CD4-positive, CD25-positive, alpha-beta regulatory T cell (primary cell): ENCODE measurements at regions not wholly inside any gene's neighbourhood (a gene's known extent, or its start where the extent isn't known, plus 50 kb on each side); places are given as distances from the start of the nearest gene placed in this dataset.

Experiments
- ATAC-seq, 2 donors: fragments of 150-1000 bp; cut with Tn5 transposase; one replicate each; pipeline ENCODE4 v1.10.0; 2021; ENCODE audit warnings: low read depth in 2 of 2, moderate number of reproducible peaks in 2 of 2, moderate library complexity in 1 of 2
- DNase-seq, 3 donors: peaks; one replicate each; pipeline versions ENCODE4 v3.0.0 to v3.0.0-alpha.2; 2012 to 2022; ENCODE audit warnings: mixed read lengths in 1 of 3
- H3K27ac ChIP-seq: one replicate; pipeline ENCODE4 v1.7.0; 2013; ENCODE audit warnings: mild to moderate bottlenecking, low read length; ENCODE audit not compliant: insufficient read depth, poor library complexity, severe bottlenecking
- H3K27me3 ChIP-seq: one replicate; pipeline ENCODE4 v1.7.0; 2013; ENCODE audit warnings: low read length; ENCODE audit not compliant: control insufficient read depth, insufficient read depth
- H3K36me3 ChIP-seq: one replicate; pipeline ENCODE4 v1.7.0; 2013; ENCODE audit warnings: mild to moderate bottlenecking, low read length, moderate library complexity; ENCODE audit not compliant: control insufficient read depth, insufficient read depth
- H3K4me1 ChIP-seq: 2 replicates; pipeline ENCODE4 v1.7.0; 2013; ENCODE audit warnings: mild to moderate bottlenecking, low read length; ENCODE audit not compliant: insufficient read depth, control insufficient read depth, poor library complexity, severe bottlenecking
- H3K4me3 ChIP-seq: one replicate; pipeline ENCODE4 v1.7.0; 2013; ENCODE audit warnings: low read depth, mild to moderate bottlenecking, low read length, moderate library complexity
- H3K9me3 ChIP-seq, 2 experiments: 1 replicate in 1 of 2; 2 replicates in 1 of 2; pipeline ENCODE4 v1.7.0; 2013; ENCODE audit warnings: low read length in 2 of 2, mild to moderate bottlenecking in 1 of 2, moderate library complexity in 1 of 2; ENCODE audit not compliant: control insufficient read depth in 2 of 2
- H3K27ac Mint-ChIP-seq, 3 donors: one replicate each; pipeline ENCODE4 v1.8.0; 2020 to 2022; ENCODE audit warnings: mild to moderate bottlenecking in 3 of 3, mixed read lengths in 3 of 3, moderate library complexity in 2 of 3
- H3K27me3 Mint-ChIP-seq: one replicate; pipeline ENCODE4 v1.8.0; 2022; ENCODE audit warnings: mild to moderate bottlenecking, mixed read lengths
- H3K36me3 Mint-ChIP-seq: one replicate; pipeline ENCODE4 v1.8.0; 2020; ENCODE audit warnings: mixed read lengths
- H3K4me1 Mint-ChIP-seq, 4 donors: one replicate each; pipeline ENCODE4 v1.8.0; 2020 to 2022; ENCODE audit warnings: mixed read lengths in 4 of 4, mild to moderate bottlenecking in 1 of 4
- H3K4me3 Mint-ChIP-seq, 4 donors: one replicate each; pipeline ENCODE4 v1.8.0; 2020 to 2022; ENCODE audit warnings: mild to moderate bottlenecking in 4 of 4, mixed read lengths in 4 of 4, moderate library complexity in 3 of 4
- H3K9me3 Mint-ChIP-seq, 7 donors: one replicate each; pipeline ENCODE4 v1.8.0; 2020 to 2022; ENCODE audit warnings: mixed read lengths in 7 of 7, mild to moderate bottlenecking in 3 of 7, moderate library complexity in 2 of 7

DNA sequence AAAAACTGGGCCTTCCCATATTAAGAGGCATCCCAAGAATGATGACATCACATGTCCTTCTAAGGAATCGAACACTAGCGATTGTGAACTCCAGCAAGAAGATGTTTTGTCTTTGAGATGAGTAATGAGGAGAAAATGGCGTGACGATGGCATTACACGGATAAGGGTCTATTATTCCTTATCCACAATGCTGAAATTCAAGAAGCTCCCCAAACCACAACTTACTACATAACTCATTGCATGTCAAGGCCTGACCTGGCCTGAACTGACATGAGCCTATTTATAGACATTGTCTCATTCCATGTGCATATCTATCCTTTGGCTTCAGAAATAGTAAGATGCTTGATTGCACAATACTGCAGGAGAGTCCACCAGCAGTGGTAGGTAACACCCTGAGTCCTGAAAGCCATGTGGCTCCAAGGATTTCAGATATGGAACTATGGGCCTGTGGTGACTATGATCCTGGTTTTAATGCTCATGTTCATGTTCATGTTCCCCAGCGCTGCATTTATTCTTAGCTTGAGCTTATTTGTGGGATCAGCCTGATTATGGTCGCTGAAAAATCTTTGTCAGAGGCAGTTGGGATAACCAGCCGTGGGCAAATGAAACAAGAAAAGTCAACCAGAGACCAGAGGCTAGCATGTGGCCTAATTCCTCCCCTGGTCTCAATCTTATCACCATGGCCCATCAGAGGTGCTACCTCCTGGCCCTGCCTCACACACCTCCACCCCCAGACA is 183.2 kb upstream of the JARID2 start:
- Histone ChIP-seq H3K36me3 (no peaks in the 10 kb centered on the region), H3K4me1 (no peaks in the 10 kb centered on the region), H3K9me3 (no peaks in the 10 kb centered on the region), H3K4me3 (no peak overlapping the region), H3K27ac (no peak overlapping the region), H3K27me3 (no peaks in the 10 kb centered on the region)
- Mint-ChIP-seq H3K27me3 (no peaks in the 10 kb centered on the region), H3K27ac (no peak overlapping the region), H3K4me1 (no peaks in the 10 kb centered on the region), H3K4me3 (no peak overlapping the region), H3K9me3 (peaks cover 0 to 3% (median 0%) of the 10 kb centered on the region in 7 donors), H3K36me3 (no peaks in the 10 kb centered on the region)
- no peak for DNase-seq
- no peak for ATAC-seq

DNA sequence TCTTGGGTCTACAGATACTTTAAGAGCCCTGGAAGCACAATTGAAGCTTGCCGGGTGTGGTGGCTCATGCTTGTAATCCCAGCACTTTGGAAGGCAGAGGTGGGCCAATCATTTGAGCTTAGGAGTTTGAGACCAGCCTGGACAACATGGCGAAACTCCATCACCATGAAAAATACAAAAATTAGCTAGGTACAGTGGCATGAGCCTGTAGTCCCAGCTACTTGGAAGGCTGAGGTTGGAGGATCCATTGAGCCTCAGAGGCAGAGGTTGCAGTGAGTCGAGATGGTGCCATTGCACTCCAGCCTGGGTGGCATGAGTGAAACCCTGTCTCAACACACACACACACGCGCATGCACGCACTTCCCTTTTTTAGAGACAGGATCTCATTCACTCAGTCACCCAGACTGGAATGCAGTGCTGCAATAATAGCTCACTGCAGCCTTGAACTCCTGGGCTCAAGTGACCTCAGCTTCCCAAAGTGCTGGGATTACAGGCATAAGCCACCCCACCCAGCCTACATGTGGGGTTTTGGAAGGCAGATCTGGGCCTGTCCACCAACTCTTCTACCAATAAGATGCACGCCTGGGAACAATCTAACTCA is 182.5 kb upstream of the JARID2 start:
- H3K27ac ChIP-seq = no peak overlapping the region
- Mint-ChIP-seq H3K9me3 (peaks cover 0 to 3% (median 0%) of the 10 kb centered on the region in 7 donors), H3K27me3 (no peaks in the 10 kb centered on the region), H3K27ac (no peak overlapping the region), H3K36me3 (no peaks in the 10 kb centered on the region), H3K4me3 (no peak overlapping the region), H3K4me1 (no peaks in the 10 kb centered on the region)
- no peaks in the 10 kb centered on the region for H3K27me3 ChIP-seq
- no peak for ATAC-seq
- no peaks in the 10 kb centered on the region for H3K9me3 ChIP-seq
- no peaks in the 10 kb centered on the region for H3K36me3 ChIP-seq
- DNase-seq = no peak
- no peak overlapping the region for H3K4me3 ChIP-seq
- H3K4me1 ChIP-seq = no peaks in the 10 kb centered on the region

DNA sequence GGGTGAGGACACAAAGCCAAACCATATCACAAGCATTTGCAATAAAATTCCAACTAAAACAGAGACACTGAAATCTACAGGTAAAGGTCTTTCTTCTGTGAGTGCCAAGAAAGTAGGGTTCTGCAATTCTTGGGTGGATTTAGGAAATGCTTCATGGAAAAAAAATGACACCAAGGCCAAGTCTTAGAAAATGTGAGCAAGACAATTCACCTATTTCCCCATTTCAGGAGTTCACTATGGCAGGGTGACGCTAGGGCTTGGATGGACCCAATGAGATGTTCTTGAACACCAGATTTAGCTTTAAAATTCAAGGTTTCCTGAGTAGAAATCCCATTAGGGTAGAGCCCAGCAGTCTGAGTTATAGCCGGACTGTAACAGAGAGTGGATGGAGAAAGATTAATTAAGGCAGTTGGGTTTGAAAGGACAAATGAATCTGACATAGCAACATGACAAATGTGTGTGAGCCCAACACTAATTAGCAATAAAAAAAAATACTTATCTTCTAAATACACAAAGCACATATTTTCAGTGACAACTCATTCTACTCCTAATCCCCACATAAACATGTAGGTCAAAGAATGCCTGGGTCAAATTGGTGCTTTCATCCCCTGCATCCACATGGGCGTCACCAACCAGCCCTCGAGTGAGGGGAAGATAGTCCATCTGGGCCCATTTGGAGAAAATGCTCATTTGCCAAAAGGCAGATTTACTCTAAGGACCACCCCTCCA is 180.4 kb upstream of the JARID2 start:
- H3K27me3 Mint-ChIP-seq = peaks cover 4% of the 10 kb centered on the region
- Histone ChIP-seq H3K27ac (no peak overlapping the region), H3K4me3 (no peak overlapping the region), H3K4me1 (no peaks in the 10 kb centered on the region), H3K36me3 (no peaks in the 10 kb centered on the region), H3K9me3 (no peaks in the 10 kb centered on the region), H3K27me3 (no peaks in the 10 kb centered on the region)
- ATAC-seq (no peak), DNase-seq (no peak)
- no peak overlapping the region for H3K27ac Mint-ChIP-seq
- H3K4me1 Mint-ChIP-seq = no peaks in the 10 kb centered on the region
- no peaks in the 10 kb centered on the region for H3K36me3 Mint-ChIP-seq
- no peak overlapping the region for H3K4me3 Mint-ChIP-seq
- peaks cover 0 to 3% (median 0%) of the 10 kb centered on the region in 7 donors for H3K9me3 Mint-ChIP-seq

DNA sequence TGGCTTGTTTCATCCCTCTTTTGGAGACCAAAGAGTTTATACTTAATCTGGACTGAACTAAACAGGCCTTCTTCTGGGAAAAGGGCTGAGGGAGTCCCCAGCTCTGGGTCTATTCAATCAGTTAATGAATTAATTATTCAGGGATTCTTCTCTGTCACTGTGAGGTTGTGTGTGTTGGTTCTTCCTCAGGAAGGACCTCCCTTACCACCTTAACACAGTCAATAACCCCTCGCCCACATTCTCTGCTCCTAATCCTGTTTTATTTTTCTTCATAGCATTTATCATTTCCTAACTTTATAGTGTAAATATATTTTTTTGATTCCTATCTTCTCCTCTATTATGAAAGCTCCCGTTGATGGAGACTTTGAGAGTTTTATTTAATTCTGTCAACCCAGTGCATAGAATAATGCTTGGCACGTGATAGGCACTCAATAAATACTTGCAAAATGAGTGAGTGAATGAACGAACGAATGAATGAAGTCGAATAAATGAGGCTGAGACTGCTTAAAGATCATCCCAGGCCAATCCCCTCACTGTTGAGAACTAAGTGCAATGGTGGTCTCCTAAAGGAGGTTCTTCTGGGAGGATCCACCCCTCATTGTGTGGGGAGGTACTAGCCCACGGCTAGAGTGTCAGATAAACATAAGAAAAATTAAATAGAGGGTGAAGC is 179.6 kb upstream of the JARID2 start:
- no peaks in the 10 kb centered on the region for H3K4me1 ChIP-seq
- Mint-ChIP-seq H3K27me3 (peaks cover 6% of the 10 kb centered on the region), H3K9me3 (peaks cover 0 to 2% (median 0%) of the 10 kb centered on the region in 7 donors), H3K27ac (no peak overlapping the region), H3K4me3 (no peak overlapping the region), H3K36me3 (no peaks in the 10 kb centered on the region), H3K4me1 (no peaks in the 10 kb centered on the region)
- DNase-seq (no peak), ATAC-seq (no peak)
- no peaks in the 10 kb centered on the region for H3K27me3 ChIP-seq
- no peaks in the 10 kb centered on the region for H3K36me3 ChIP-seq
- no peak overlapping the region for H3K27ac ChIP-seq
- H3K4me3 ChIP-seq = no peak overlapping the region
- no peaks in the 10 kb centered on the region for H3K9me3 ChIP-seq

DNA sequence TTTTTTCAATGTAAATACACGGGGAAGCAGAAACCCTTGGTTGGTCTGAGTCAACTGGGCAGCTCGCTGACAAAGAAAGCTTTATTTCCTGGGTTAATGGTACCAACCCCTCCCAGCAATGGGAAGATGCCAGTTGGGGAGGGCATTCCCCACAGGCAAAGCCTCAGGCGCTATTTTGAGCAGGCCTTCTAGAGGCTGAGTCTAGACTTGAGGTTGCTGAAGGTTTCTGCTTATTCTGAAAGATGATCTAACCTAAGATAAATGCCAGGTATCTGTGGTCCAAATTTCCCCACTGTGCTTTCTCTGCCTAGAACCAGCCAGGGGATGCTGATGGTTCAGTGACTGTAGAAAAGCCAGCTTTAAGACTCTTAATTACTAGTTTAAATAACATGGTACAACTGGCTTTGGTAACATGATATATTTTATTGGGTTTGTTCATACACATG is 172.5 kb upstream of the JARID2 start:
- ATAC-seq (no peak), DNase-seq (no peak)
- H3K4me1 ChIP-seq = no peaks in the 10 kb centered on the region
- no peak overlapping the region for H3K27ac ChIP-seq
- Mint-ChIP-seq H3K9me3 (no peaks in the 10 kb centered on the region), H3K4me3 (no peak overlapping the region), H3K27me3 (peaks cover 6% of the 10 kb centered on the region), H3K27ac (no peak overlapping the region), H3K4me1 (no peaks in the 10 kb centered on the region), H3K36me3 (no peaks in the 10 kb centered on the region)
- H3K27me3 ChIP-seq = no peaks in the 10 kb centered on the region
- H3K36me3 ChIP-seq = no peaks in the 10 kb centered on the region
- H3K4me3 ChIP-seq = no peak overlapping the region
- H3K9me3 ChIP-seq = no peaks in the 10 kb centered on the region

DNA sequence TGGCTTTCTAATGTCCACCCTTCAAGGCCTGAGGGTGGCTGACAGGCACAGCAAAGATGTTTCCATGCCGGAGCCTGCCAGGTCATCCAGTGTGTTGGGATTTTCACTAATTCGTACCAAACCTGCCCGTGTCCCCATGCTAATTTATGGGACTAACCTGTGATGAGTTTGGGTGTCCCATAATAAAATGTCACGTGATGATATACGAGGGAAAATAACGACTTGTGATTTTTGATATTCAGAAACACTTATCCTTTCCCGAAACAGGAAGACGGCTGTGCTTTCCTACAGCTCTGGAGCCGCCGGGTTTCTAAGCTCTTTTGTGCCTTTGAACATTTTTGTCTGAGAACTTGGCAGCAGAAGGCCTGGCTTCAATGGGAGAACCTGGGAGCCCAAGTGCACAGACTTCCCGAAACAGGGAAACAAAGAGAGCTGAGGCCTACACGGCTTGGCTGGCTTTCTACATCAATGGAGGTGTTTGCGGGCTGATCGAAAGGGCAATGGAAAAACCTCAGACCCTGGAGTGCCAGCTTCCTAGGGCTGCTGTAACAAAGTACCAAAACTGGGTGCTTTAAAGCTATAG is 171.9 kb upstream of the JARID2 start:
- Mint-ChIP-seq H3K4me3 (no peak overlapping the region), H3K4me1 (no peaks in the 10 kb centered on the region), H3K9me3 (no peaks in the 10 kb centered on the region), H3K27me3 (peaks cover 6% of the 10 kb centered on the region), H3K36me3 (no peaks in the 10 kb centered on the region), H3K27ac (no peak overlapping the region)
- DNase-seq = no peak
- Histone ChIP-seq H3K36me3 (no peaks in the 10 kb centered on the region), H3K9me3 (no peaks in the 10 kb centered on the region), H3K4me1 (no peaks in the 10 kb centered on the region), H3K27ac (no peak overlapping the region), H3K4me3 (no peak overlapping the region), H3K27me3 (no peaks in the 10 kb centered on the region)
- no peak for ATAC-seq

DNA sequence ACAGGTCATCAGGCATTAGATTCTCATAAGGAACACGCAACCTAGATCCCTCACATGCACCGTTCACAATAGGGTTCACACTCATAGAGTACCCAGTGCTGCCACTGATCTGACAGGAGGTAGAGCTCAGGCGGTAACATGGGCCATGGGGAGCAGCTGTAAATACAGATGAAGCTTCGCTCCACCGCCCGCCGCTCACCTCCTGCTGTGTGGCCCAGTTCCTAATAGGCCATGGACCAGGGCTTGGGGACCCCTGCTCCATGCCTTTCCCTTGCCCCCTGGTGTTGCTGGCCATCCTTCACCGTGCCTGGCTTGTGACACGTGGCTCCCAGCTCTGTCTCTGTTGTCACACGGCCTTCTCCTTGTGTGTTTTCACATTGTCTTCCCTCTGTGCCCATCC is 171.1 kb upstream of the JARID2 start:
- no peak overlapping the region for H3K27ac ChIP-seq
- no peak for DNase-seq
- Mint-ChIP-seq H3K27me3 (peaks cover 6% of the 10 kb centered on the region), H3K9me3 (no peaks in the 10 kb centered on the region), H3K4me3 (no peak overlapping the region), H3K27ac (no peak overlapping the region), H3K4me1 (no peaks in the 10 kb centered on the region), H3K36me3 (no peaks in the 10 kb centered on the region)
- H3K36me3 ChIP-seq = no peaks in the 10 kb centered on the region
- no peaks in the 10 kb centered on the region for H3K9me3 ChIP-seq
- ATAC-seq = no peak
- no peak overlapping the region for H3K4me3 ChIP-seq
- no peaks in the 10 kb centered on the region for H3K4me1 ChIP-seq
- no peaks in the 10 kb centered on the region for H3K27me3 ChIP-seq
